SH-SY5Y (cell line): ENCODE measurements at regions not wholly inside any gene's neighbourhood (a gene's known extent, or its start where the extent isn't known, plus 50 kb on each side); places are given as distances from the start of the nearest gene placed in this dataset.

Experiments used
- GATA2 ChIP-seq: IDR thresholded peaks from 2 replicates; pipeline ENCODE4 v1.6.1; 2011; ENCODE audit warnings: mild to moderate bottlenecking, low read depth, low read length
- GATA3 ChIP-seq: IDR thresholded peaks from 2 replicates; pipeline ENCODE4 v1.6.1; 2011; ENCODE audit warnings: low read depth, mild to moderate bottlenecking, low read length, moderate library complexity

GRCh38 chr2:65710356-65710755 is 278.0 kb upstream of the SPRED2 start:
- TF ChIP-seq GATA2 (no peak), GATA3 (no peak)
